SK-N-SH (cell line): ENCODE measurements at regions not wholly inside any gene's neighbourhood (a gene's known extent, or its start where the extent isn't known, plus 50 kb on each side); places are given as distances from the start of the nearest gene placed in this dataset.

ENCODE experiments used
- CTCF ChIP-seq: fragments of 200-600 bp; sonication (generic); IDR thresholded peaks from 2 replicates; pipeline ENCODE4 v1.6.1; 2017; ENCODE audit warnings: antibody characterized with exemption, mild to moderate bottlenecking, moderate library complexity
- EP300 ChIP-seq, 2 experiments: IDR thresholded peaks; 2 replicates each; pipeline versions ENCODE4 v1.4.0 to v1.6.1; 2012; ENCODE audit warnings: borderline replicate concordance in 1 of 2, low read depth in 1 of 2, low read length in 1 of 2
- IRF3 ChIP-seq: fragments of 150-350 bp; IDR thresholded peaks from 2 replicates; pipeline ENCODE4 v1.6.1; 2016; ENCODE audit warnings: mild to moderate bottlenecking, low read depth, low read length
- MXI1 ChIP-seq: IDR thresholded peaks from 2 replicates; pipeline ENCODE4 v1.6.1; 2012; ENCODE audit warnings: mild to moderate bottlenecking, low read depth, low read length, improper control_type of control experiment
- POLR2AphosphoS5 ChIP-seq: IDR thresholded peaks from 2 replicates; pipeline ENCODE4 v1.6.1; 2012; ENCODE audit warnings: low read depth, low read length
- RAD21 ChIP-seq: IDR thresholded peaks from 2 replicates; pipeline ENCODE4 v1.6.1; 2012; ENCODE audit warnings: mild to moderate bottlenecking, low read length
- RFX5 ChIP-seq: IDR thresholded peaks from 2 replicates; pipeline ENCODE4 v1.6.1; 2012; ENCODE audit warnings: mild to moderate bottlenecking, improper control_type of control experiment, low read length
- RXRA ChIP-seq: IDR thresholded peaks from 2 replicates; pipeline ENCODE4 v1.4.0; 2012; ENCODE audit warnings: low read depth, mild to moderate bottlenecking, borderline replicate concordance
- SMC3 ChIP-seq: IDR thresholded peaks from 2 replicates; pipeline ENCODE4 v1.6.1; 2012; ENCODE audit warnings: low read depth, low read length, improper control_type of control experiment
- TAF1 ChIP-seq: IDR thresholded peaks from 2 replicates; pipeline ENCODE4 v1.6.1; 2012; ENCODE audit warnings: low read depth, mild to moderate bottlenecking, low read length, moderate library complexity, borderline replicate concordance
- YY1 ChIP-seq: IDR thresholded peaks from 2 replicates; pipeline ENCODE4 v1.4.0; 2012; ENCODE audit warnings: low read depth, mild to moderate bottlenecking
- TF ChIP-seq, protein P1 (sequence below): IDR thresholded peaks from 2 replicates; pipeline ENCODE4 v1.6.1; 2012; ENCODE audit warnings: mild to moderate bottlenecking, low read depth, low read length, moderate library complexity
- TF ChIP-seq, protein P2 (sequence below): IDR thresholded peaks from 2 replicates; pipeline ENCODE4 v1.4.0; 2012; ENCODE audit warnings: low read depth, borderline replicate concordance

- no peak for TF ChIP-seq RAD21
- TF ChIP-seq, protein P1, sequence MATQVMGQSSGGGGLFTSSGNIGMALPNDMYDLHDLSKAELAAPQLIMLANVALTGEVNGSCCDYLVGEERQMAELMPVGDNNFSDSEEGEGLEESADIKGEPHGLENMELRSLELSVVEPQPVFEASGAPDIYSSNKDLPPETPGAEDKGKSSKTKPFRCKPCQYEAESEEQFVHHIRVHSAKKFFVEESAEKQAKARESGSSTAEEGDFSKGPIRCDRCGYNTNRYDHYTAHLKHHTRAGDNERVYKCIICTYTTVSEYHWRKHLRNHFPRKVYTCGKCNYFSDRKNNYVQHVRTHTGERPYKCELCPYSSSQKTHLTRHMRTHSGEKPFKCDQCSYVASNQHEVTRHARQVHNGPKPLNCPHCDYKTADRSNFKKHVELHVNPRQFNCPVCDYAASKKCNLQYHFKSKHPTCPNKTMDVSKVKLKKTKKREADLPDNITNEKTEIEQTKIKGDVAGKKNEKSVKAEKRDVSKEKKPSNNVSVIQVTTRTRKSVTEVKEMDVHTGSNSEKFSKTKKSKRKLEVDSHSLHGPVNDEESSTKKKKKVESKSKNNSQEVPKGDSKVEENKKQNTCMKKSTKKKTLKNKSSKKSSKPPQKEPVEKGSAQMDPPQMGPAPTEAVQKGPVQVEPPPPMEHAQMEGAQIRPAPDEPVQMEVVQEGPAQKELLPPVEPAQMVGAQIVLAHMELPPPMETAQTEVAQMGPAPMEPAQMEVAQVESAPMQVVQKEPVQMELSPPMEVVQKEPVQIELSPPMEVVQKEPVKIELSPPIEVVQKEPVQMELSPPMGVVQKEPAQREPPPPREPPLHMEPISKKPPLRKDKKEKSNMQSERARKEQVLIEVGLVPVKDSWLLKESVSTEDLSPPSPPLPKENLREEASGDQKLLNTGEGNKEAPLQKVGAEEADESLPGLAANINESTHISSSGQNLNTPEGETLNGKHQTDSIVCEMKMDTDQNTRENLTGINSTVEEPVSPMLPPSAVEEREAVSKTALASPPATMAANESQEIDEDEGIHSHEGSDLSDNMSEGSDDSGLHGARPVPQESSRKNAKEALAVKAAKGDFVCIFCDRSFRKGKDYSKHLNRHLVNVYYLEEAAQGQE: no peak
- TF ChIP-seq, protein P2, sequence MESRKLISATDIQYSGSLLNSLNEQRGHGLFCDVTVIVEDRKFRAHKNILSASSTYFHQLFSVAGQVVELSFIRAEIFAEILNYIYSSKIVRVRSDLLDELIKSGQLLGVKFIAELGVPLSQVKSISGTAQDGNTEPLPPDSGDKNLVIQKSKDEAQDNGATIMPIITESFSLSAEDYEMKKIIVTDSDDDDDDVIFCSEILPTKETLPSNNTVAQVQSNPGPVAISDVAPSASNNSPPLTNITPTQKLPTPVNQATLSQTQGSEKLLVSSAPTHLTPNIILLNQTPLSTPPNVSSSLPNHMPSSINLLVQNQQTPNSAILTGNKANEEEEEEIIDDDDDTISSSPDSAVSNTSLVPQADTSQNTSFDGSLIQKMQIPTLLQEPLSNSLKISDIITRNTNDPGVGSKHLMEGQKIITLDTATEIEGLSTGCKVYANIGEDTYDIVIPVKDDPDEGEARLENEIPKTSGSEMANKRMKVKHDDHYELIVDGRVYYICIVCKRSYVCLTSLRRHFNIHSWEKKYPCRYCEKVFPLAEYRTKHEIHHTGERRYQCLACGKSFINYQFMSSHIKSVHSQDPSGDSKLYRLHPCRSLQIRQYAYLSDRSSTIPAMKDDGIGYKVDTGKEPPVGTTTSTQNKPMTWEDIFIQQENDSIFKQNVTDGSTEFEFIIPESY: no peak
- no peak for TF ChIP-seq CTCF
- no peak for TF ChIP-seq EP300 (IDR thresholded peaks at IDR 0.05; ENCODE audit: borderline replicate concordance in 1 of 2, low read depth in 1 of 2, low read length in 1 of 2)
- TF ChIP-seq RXRA: no peak
- no peak for TF ChIP-seq TAF1
- TF ChIP-seq RFX5: no peak
- no peak for TF ChIP-seq POLR2AphosphoS5
- TF ChIP-seq YY1: no peak
- TF ChIP-seq MXI1: no peak
- no peak for TF ChIP-seq IRF3
- no peak for TF ChIP-seq SMC3
Measured at GRCh38 chr12:33314223-33314622, 125.4 kb downstream of the SYT10 start.
